Fibroblast of mammary gland (primary cell): ENCODE measurements at regions not wholly inside any gene's neighbourhood (a gene's known extent, or its start where the extent isn't known, plus 50 kb on each side); places are given as distances from the start of the nearest gene placed in this dataset.

Experiments used
- DNase-seq: peaks from one replicate; pipeline ENCODE4 v3.0.0-alpha.2; 2010; ENCODE audit warnings: low read depth
- H3K4me3 ChIP-seq: 2 replicates; pipeline ENCODE4 v1.5.1; 2011; ENCODE audit warnings: low read depth, mild to moderate bottlenecking, low read length, moderate library complexity; ENCODE audit not compliant: control insufficient read depth
- TF ChIP-seq, protein P1 (sequence below): conservative IDR thresholded peaks from 2 replicates; pipeline ENCODE4 v1.5.1; 2011; ENCODE audit warnings: low read depth, low read length, inconsistent platforms; ENCODE audit not compliant: control insufficient read depth, insufficient read depth

DNA sequence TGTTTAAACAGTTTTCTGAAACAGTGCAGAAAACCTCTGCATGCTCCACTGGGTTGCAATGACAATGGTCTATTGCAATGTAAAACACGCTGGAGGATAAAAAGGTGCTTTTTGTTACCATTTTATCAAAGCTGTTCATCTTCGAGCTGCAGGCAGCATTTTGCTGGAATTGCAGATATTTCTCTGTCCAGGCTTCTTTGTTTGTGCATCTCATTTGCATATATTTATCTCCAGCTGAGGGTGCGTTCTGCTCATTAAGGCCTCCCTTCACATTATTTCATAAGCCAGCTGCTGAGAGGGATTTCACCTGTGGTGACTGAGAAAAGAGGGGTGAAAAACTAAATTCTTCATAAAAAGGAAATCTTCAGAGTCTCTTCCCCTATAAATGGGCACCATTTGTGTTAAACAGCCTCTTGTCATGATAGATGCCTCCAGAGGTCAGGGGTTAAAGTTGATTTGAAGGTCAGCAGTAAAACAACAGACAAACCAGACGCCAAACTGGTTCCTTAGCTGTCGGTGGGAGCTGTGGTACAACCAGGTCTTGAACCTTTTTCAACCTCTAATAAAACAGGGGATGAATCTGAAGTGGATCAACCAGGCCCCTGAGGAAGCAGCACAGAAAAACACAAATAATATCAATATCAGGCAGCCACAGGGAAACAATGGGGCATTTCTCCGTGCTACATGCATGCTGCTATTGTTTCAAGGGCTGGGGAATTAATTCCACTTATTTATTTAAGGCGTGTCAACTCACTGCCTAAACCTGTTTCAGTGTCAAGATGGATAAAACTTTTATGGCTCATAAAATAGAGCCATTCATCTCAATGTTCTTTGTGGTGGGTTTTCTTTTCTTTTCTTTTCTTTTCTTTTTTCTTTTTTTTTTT, 265.1 kb downstream of the MEIS1 start:
- TF ChIP-seq, protein P1, sequence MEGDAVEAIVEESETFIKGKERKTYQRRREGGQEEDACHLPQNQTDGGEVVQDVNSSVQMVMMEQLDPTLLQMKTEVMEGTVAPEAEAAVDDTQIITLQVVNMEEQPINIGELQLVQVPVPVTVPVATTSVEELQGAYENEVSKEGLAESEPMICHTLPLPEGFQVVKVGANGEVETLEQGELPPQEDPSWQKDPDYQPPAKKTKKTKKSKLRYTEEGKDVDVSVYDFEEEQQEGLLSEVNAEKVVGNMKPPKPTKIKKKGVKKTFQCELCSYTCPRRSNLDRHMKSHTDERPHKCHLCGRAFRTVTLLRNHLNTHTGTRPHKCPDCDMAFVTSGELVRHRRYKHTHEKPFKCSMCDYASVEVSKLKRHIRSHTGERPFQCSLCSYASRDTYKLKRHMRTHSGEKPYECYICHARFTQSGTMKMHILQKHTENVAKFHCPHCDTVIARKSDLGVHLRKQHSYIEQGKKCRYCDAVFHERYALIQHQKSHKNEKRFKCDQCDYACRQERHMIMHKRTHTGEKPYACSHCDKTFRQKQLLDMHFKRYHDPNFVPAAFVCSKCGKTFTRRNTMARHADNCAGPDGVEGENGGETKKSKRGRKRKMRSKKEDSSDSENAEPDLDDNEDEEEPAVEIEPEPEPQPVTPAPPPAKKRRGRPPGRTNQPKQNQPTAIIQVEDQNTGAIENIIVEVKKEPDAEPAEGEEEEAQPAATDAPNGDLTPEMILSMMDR = no peak
- no peak for DNase-seq
- no peak overlapping the region for H3K4me3 ChIP-seq

DNA sequence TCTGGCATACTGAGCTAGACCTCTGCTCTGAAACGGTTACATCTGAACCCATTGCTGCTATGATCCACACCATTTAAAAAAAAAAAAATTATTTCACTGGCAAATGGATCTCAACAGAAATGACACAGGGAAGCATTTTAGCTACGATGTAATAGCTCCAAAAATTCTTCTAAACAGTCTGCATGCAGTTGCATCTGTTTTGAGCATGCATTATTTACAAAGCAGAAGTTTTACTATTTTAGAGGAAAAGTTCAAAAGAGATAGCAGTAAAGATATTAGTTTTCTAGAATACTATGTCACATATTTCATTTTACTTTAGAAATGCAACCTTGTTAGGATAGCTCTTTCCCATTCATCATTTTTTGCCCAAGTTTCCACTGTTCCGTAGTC, 265.7 kb downstream of the MEIS1 start:
- TF ChIP-seq, protein P1 = no peak

DNA sequence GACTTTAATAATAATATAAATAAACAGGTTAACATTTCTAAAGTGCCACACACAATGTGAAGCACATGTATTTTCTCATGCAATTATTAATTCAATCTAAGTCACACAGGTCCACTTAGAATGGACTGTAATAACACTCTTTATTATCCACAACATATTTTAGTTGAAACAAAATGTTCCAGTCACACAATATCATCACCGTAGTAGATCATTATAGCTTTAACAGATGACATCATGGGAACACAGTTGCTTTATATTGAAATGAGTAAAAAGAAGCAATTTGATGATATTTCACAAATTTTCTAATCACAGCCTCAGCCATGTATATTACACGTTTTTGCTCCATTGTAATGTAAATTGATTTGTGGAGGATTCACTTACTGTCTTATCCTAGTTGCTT, 266.3 kb downstream of the MEIS1 start:
- TF ChIP-seq, protein P1 = no peak
- DNase-seq = no peak
- H3K4me3 ChIP-seq = no peak overlapping the region

More for the DNA sequence above, 265.7 kb downstream of the MEIS1 start:
- no peak overlapping the region for H3K4me3 ChIP-seq
- no peak for DNase-seq

DNA sequence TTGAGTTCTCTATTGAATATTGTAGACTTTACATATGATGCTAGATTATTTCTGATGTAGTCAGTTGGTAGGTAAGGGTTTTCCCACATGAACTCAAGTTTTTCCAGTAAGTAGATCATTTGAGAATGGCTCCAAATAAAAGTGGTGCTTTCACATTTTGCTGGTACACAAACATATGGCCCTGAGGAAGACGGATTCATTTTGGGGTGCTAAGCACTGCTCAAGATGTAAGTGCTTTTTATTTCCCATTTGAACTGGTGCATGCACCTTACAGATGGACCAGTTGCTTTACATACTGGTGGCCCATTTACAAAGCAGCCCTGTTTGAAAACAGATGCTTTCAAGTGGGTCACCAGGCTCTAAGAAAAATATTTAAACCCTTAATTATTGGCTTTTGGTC, 266.7 kb downstream of the MEIS1 start:
- no peak for DNase-seq
- H3K4me3 ChIP-seq = no peak overlapping the region
- TF ChIP-seq, protein P1 = no peak

DNA sequence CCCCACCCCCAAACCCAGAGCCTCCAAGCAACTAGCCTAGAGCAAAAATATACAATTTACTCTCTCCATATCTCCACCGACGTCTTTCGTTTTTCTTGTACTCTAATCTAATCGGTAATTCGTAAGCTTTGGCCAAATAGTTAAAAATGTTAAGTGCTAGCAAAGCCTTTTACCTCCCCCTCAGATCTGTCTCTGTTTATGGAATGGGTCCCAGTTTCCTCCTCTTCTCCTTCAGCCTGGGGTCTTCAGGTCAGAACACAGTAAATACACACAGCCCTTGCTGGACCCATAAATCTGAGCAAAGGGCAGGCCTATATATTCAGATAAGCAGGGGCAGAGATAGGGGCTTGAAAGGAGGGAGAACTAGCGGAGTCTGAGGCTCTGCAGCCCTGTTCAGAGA, 267.4 kb downstream of the MEIS1 start:
- TF ChIP-seq, protein P1 = no peak
- DNase-seq = no peak
- no peak overlapping the region for H3K4me3 ChIP-seq

DNA sequence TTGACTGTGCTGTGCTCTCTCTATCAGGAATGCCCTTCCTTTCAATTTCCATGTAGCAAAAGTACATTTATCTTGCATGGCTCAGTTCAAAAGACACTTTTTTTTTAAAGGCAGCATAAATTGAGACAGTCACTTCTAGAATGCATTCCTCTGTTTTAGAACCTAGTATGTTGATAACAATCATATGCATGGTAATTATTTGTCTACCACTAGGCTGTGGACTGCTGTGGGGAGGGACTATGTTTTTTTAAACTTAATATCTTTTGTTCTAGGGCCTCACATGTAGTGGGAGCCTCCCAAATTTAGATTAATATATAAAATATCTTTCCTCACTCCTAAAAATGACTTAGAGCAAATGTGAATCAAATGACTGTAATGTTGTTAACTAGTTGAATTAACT, 269.9 kb downstream of the MEIS1 start:
- DNase-seq = no peak
- H3K4me3 ChIP-seq = no peak overlapping the region
- TF ChIP-seq, protein P1 = no peak

DNA sequence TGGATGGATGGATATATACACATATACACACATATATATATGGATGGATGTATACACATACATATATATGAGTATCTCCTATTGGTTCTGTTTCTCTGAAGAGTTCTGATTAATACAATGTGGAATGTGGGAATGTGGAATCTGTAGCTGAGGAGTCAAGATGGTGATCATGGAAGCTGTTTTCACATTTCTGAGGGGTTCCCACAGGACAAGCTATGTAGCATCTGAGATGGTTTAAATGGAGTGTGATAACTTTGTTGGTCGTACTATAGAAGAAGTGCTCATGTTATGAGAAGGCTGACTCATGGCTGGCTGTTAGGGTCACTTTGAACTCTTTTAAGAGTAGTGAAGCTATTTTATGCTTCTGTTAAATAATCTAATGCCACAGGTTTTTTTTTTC, 279.7 kb downstream of the MEIS1 start:
- H3K4me3 ChIP-seq = no peak overlapping the region
- DNase-seq = no peak
- TF ChIP-seq, protein P1 = no peak
